DMS153 treated with DMSO at 0.1 percent for 48 hours (cell line): ENCODE measurements at regions not wholly inside any gene's neighbourhood (a gene's known extent, or its start where the extent isn't known, plus 50 kb on each side); places are given as distances from the start of the nearest gene placed in this dataset.

ENCODE experiments used
- DNase-seq: peaks from one replicate; lab custom pipeline; 2025; ENCODE audit not compliant: unreplicated experiment; lab: John Stamatoyannopoulos, UW

GRCh38 chr12:127209318-127209717 is 1057.7 kb upstream of the TMEM132C start:
- no peak for DNase-seq

GRCh38 chr12:127214186-127214585 is 1052.8 kb upstream of the TMEM132C start:
- no peak for DNase-seq

- DNase-seq, result no peak
Observed at GRCh38 chr12:127223011-127223410, 1044.0 kb upstream of the TMEM132C start.

- no peak for DNase-seq
Observed at GRCh38 chr12:127223731-127224130, 1043.2 kb upstream of the TMEM132C start.

GRCh38 chr12:127230843-127231260 is 1036.1 kb upstream of the TMEM132C start:
- DNase-seq, result no peak

GRCh38 chr12:127231371-127231770 is 1035.6 kb upstream of the TMEM132C start:
- no peak for DNase-seq

GRCh38 chr12:127233016-127233415 is 1034.0 kb upstream of the TMEM132C start:
- DNase-seq, result no peak

- DNase-seq, result no peak
Observed at GRCh38 chr12:127235761-127236160, 1031.2 kb upstream of the TMEM132C start.

GRCh38 chr12:127236491-127236890 is 1030.5 kb upstream of the TMEM132C start:
- no peak for DNase-seq

GRCh38 chr12:127237151-127237550 is 1029.8 kb upstream of the TMEM132C start:
- DNase-seq, result no peak

- no peak for DNase-seq
Observed at GRCh38 chr12:127238107-127238506, 1028.9 kb upstream of the TMEM132C start.

GRCh38 chr12:127239781-127240180 is 1027.2 kb upstream of the TMEM132C start:
- DNase-seq, result no peak

GRCh38 chr12:127240249-127240929 is 1026.6 kb upstream of the TMEM132C start:
- DNase-seq, result no peak

- no peak for DNase-seq
Observed at GRCh38 chr12:127241072-127241817, 1025.7 kb upstream of the TMEM132C start.

- DNase-seq, result no peak
Observed at GRCh38 chr12:127245009-127245408, 1022.0 kb upstream of the TMEM132C start.

GRCh38 chr12:127245437-127245836 is 1021.5 kb upstream of the TMEM132C start:
- no peak for DNase-seq

GRCh38 chr12:127247937-127248336 is 1019.0 kb upstream of the TMEM132C start:
- no peak for DNase-seq

GRCh38 chr12:127249428-127249827 is 1017.5 kb upstream of the TMEM132C start:
- no peak for DNase-seq

GRCh38 chr12:127253797-127254327 is 1013.1 kb upstream of the TMEM132C start:
- DNase-seq, result no peak

GRCh38 chr12:127254420-127254955 is 1012.5 kb upstream of the TMEM132C start:
- no peak for DNase-seq

GRCh38 chr12:127257366-127257935 is 1009.5 kb upstream of the TMEM132C start:
- no peak for DNase-seq

GRCh38 chr12:127260531-127260930 is 1006.4 kb upstream of the TMEM132C start:
- no peak for DNase-seq
